Loucy (cell line): ENCODE measurements at regions not wholly inside any gene's neighbourhood (a gene's known extent, or its start where the extent isn't known, plus 50 kb on each side); places are given as distances from the start of the nearest gene placed in this dataset.

ENCODE experiments used
- EZH2phosphoT487 ChIP-seq: fragments of 200-600 bp; IDR thresholded peaks from 2 replicates; pipeline ENCODE4 v1.6.1; 2018; ENCODE audit warnings: antibody characterized with exemption, mild to moderate bottlenecking, moderate library complexity, borderline replicate concordance
- TF ChIP-seq, protein P1 (sequence below): fragments of 200-600 bp; sonication (generic); conservative IDR thresholded peaks from 2 replicates; pipeline ENCODE4 v1.5.1; 2014; ENCODE audit warnings: mild to moderate bottlenecking, antibody characterized with exemption, low read length

DNA sequence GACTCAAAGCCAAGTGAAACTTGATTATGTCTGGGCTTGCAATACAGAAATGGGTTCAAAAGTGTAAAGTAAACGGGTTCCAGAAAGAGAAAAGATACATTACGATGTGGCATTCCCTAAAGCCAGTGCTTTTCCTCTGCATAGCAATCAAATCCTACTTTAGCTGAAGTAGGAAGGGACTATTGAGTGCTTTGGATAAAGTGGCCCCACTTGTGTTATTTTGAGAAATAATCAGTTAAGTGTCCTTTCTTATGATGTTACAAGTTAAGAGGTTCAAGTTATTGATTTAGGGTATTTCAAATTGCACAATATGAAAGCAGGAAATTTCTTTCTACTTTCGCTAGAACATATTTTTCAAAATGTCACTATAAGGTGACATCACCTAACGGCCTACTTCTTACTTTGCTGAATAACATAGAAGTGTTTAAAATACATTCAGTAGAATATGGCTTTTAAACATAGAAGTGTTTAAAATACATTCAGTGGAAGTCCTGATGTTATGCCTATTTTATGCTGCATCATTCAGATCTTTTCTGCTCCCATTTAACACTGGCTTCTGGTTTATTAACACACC lies 235.2 kb downstream of the DTHD1 start:
- TF ChIP-seq, protein P1, sequence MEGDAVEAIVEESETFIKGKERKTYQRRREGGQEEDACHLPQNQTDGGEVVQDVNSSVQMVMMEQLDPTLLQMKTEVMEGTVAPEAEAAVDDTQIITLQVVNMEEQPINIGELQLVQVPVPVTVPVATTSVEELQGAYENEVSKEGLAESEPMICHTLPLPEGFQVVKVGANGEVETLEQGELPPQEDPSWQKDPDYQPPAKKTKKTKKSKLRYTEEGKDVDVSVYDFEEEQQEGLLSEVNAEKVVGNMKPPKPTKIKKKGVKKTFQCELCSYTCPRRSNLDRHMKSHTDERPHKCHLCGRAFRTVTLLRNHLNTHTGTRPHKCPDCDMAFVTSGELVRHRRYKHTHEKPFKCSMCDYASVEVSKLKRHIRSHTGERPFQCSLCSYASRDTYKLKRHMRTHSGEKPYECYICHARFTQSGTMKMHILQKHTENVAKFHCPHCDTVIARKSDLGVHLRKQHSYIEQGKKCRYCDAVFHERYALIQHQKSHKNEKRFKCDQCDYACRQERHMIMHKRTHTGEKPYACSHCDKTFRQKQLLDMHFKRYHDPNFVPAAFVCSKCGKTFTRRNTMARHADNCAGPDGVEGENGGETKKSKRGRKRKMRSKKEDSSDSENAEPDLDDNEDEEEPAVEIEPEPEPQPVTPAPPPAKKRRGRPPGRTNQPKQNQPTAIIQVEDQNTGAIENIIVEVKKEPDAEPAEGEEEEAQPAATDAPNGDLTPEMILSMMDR = no peak
- TF ChIP-seq EZH2phosphoT487 = no peak
